Neuronal stem cell (in vitro differentiated cells): ENCODE measurements at regions not wholly inside any gene's neighbourhood (a gene's known extent, or its start where the extent isn't known, plus 50 kb on each side); places are given as distances from the start of the nearest gene placed in this dataset.

Source experiments
- DNase-seq: peaks from one replicate; pipeline ENCODE4 v3.0.0-alpha.2; 2013; ENCODE audit warnings: low spot score
- H2AFZ ChIP-seq: one replicate; pipeline ENCODE4 v1.6.1; 2013; ENCODE audit warnings: mild to moderate bottlenecking, low read length, inconsistent platforms
- H2AK5ac ChIP-seq: 2 replicates; pipeline ENCODE4 v1.6.1; 2013; ENCODE audit warnings: low read depth, mild to moderate bottlenecking, inconsistent platforms, low read length, moderate library complexity, mixed read lengths
- H2BK120ac ChIP-seq: 2 replicates; pipeline ENCODE4 v1.6.1; 2013; ENCODE audit warnings: low read depth, mild to moderate bottlenecking, inconsistent platforms, low read length, moderate library complexity, mixed read lengths
- H2BK12ac ChIP-seq: one replicate; pipeline ENCODE4 v1.6.1; 2013; ENCODE audit warnings: low read length, inconsistent platforms
- H2BK15ac ChIP-seq: 2 replicates; pipeline ENCODE4 v1.6.1; 2013; ENCODE audit warnings: mild to moderate bottlenecking, low read length, inconsistent platforms, mixed read lengths
- H2BK5ac ChIP-seq: one replicate; pipeline ENCODE4 v1.6.1; 2013; ENCODE audit warnings: inconsistent platforms, mild to moderate bottlenecking, low read length, moderate library complexity
- H3K14ac ChIP-seq: one replicate; pipeline ENCODE4 v1.6.1; 2013; ENCODE audit warnings: low read length, inconsistent platforms
- H3K18ac ChIP-seq: 2 replicates; pipeline ENCODE4 v1.6.1; 2013; ENCODE audit warnings: low read length, inconsistent platforms
- H3K23ac ChIP-seq: 2 replicates; pipeline ENCODE4 v1.6.1; 2013; ENCODE audit warnings: low read depth, mild to moderate bottlenecking, mixed read lengths, low read length, inconsistent platforms; ENCODE audit not compliant: poor library complexity
- H3K27ac ChIP-seq: replicated peaks from 3 replicates; pipeline ENCODE4 v1.5.1; 2013; ENCODE audit warnings: low read length, inconsistent platforms
- H3K27me3 ChIP-seq, 3 experiments: 2 replicates each; pipeline ENCODE4 v1.6.1; 2013; ENCODE audit warnings: low read length in 3 of 3, mild to moderate bottlenecking in 2 of 3, inconsistent platforms in 1 of 3, low read depth in 1 of 3, mixed read lengths in 1 of 3, moderate library complexity in 1 of 3; ENCODE audit not compliant: control insufficient read depth in 3 of 3, insufficient read depth in 3 of 3
- H3K36me3 ChIP-seq, 2 donors: replicated peaks in 1 of 2; 2 replicates each; pipeline ENCODE4 v1.6.1; 2013; ENCODE audit warnings: low read length in 2 of 2; ENCODE audit not compliant: control insufficient read depth in 2 of 2, insufficient read depth in 2 of 2
- H3K4ac ChIP-seq: 2 replicates; pipeline ENCODE4 v1.6.1; 2013; ENCODE audit warnings: inconsistent platforms, mild to moderate bottlenecking, low read length, moderate library complexity
- H3K4me1 ChIP-seq, 2 donors: 1 replicate in 1 of 2; 2 replicates in 1 of 2; pipeline ENCODE4 v1.6.1; 2013; ENCODE audit warnings: low read length in 2 of 2, low read depth in 1 of 2; ENCODE audit not compliant: control insufficient read depth in 2 of 2, insufficient read depth in 1 of 2
- H3K4me2 ChIP-seq: one replicate; pipeline ENCODE4 v1.6.1; 2013; ENCODE audit warnings: mild to moderate bottlenecking, low read length, inconsistent platforms; ENCODE audit not compliant: insufficient read depth, poor library complexity, severe bottlenecking
- H3K4me3 ChIP-seq, 2 donors: 2 replicates each; pipeline ENCODE4 v1.5.1; 2013; ENCODE audit warnings: low read length in 2 of 2, mild to moderate bottlenecking in 2 of 2, inconsistent platforms in 1 of 2, moderate library complexity in 1 of 2
- H3K79me1 ChIP-seq: one replicate; pipeline ENCODE4 v1.6.1; 2013; ENCODE audit warnings: low read depth, mild to moderate bottlenecking, inconsistent platforms, low read length, moderate library complexity
- H3K9ac ChIP-seq: one replicate; pipeline ENCODE4 v1.6.1; 2013; ENCODE audit warnings: mild to moderate bottlenecking, low read depth, low read length, inconsistent platforms; ENCODE audit not compliant: poor library complexity
- H3K9me3 ChIP-seq, 2 donors: replicated peaks in 1 of 2; 2 replicates each; pipeline versions ENCODE3 to v1.6.1; 2013; ENCODE audit warnings: low read length in 2 of 2, mild to moderate bottlenecking in 2 of 2, inconsistent platforms in 1 of 2, low read depth in 1 of 2, mixed read lengths in 1 of 2, moderate library complexity in 1 of 2; ENCODE audit not compliant: control insufficient read depth in 2 of 2, insufficient read depth in 1 of 2
- H4K8ac ChIP-seq: one replicate; pipeline ENCODE4 v1.6.1; 2013; ENCODE audit warnings: low read depth, mild to moderate bottlenecking, inconsistent platforms, low read length, moderate library complexity
- H4K91ac ChIP-seq: one replicate; pipeline ENCODE4 v1.6.1; 2013; ENCODE audit warnings: low read length, low read depth, mild to moderate bottlenecking, inconsistent platforms; ENCODE audit not compliant: poor library complexity
- WGBS, 2 donors: extraction: QIAGEN DNeasy Blood & Tissue Kit; methylation state at CpG; one replicate each; pipeline ENCODE4 v1.1.7; 2013; ENCODE audit warnings: missing lambda C conversion rate in 2 of 2, mixed read lengths in 1 of 2; ENCODE audit not compliant: insufficient read length in 2 of 2, insufficient replicate concordance in 1 of 2; ENCODE audit errors: extremely low coverage in 2 of 2; 5-methylcytosine and 5-hydroxymethylcytosine counted together

- H2BK12ac ChIP-seq = no peak overlapping the region
- H2BK15ac ChIP-seq = no peak overlapping the region
- no CpG with 5 or more reads among the region's 40 CpGs for WGBS, 2 donors
- H3K4ac ChIP-seq = no peak overlapping the region
- H2AFZ ChIP-seq = no peak overlapping the region
- H3K27me3 ChIP-seq = no peaks in the 10 kb centered on the region
- H4K8ac ChIP-seq = no peak overlapping the region
- no peak overlapping the region for H3K4me2 ChIP-seq
- H2AK5ac ChIP-seq = no peak overlapping the region
- no peak overlapping the region for H2BK5ac ChIP-seq
- no peak for DNase-seq
- no peak overlapping the region for H3K18ac ChIP-seq
- H3K23ac ChIP-seq = no peak overlapping the region
- H3K27ac ChIP-seq = no peak overlapping the region
- no peak overlapping the region for H4K91ac ChIP-seq
- H3K36me3 ChIP-seq = no peaks in the 10 kb centered on the region
- no peak overlapping the region for H2BK120ac ChIP-seq
- H3K14ac ChIP-seq = no peak overlapping the region
- no peak overlapping the region for H3K4me3 ChIP-seq
- no peak overlapping the region for H3K9ac ChIP-seq
- no peaks in the 10 kb centered on the region for H3K4me1 ChIP-seq
- no peaks in the 10 kb centered on the region for H3K79me1 ChIP-seq
- H3K9me3 ChIP-seq = no peaks in the 10 kb centered on the region
Observed at GRCh38 chr21:35886887-35887286, 173.4 kb downstream of the SETD4 start.

GRCh38 chr21:35885942-35886541, 174.3 kb downstream of the SETD4 start:
- H2BK15ac ChIP-seq = no peak overlapping the region
- no peak overlapping the region for H2BK12ac ChIP-seq
- no peaks in the 10 kb centered on the region for H3K27me3 ChIP-seq
- no peak overlapping the region for H4K91ac ChIP-seq
- no peak overlapping the region for H2AK5ac ChIP-seq
- H4K8ac ChIP-seq = no peak overlapping the region
- no peak overlapping the region for H3K9ac ChIP-seq
- H3K18ac ChIP-seq = no peak overlapping the region
- no peak overlapping the region for H3K27ac ChIP-seq
- no peak overlapping the region for H3K14ac ChIP-seq
- no peak overlapping the region for H2BK5ac ChIP-seq
- H3K4me3 ChIP-seq = no peak overlapping the region
- WGBS, 2 donors = no CpG with 5 or more reads among the region's 7 CpGs
- no peak overlapping the region for H2AFZ ChIP-seq
- no peaks in the 10 kb centered on the region for H3K79me1 ChIP-seq
- H3K4me1 ChIP-seq = no peaks in the 10 kb centered on the region
- no peak for DNase-seq
- no peak overlapping the region for H3K4me2 ChIP-seq
- no peak overlapping the region for H3K4ac ChIP-seq
- no peaks in the 10 kb centered on the region for H3K36me3 ChIP-seq
- H2BK120ac ChIP-seq = no peak overlapping the region
- H3K23ac ChIP-seq = no peak overlapping the region
- no peaks in the 10 kb centered on the region for H3K9me3 ChIP-seq

GRCh38 chr21:35882791-35883240, 177.5 kb downstream of the SETD4 start:
- DNase-seq = no peak
- no peak overlapping the region for H2BK5ac ChIP-seq
- H3K4me3 ChIP-seq = no peak overlapping the region
- no peak overlapping the region for H2AK5ac ChIP-seq
- no peak overlapping the region for H3K14ac ChIP-seq
- no peaks in the 10 kb centered on the region for H3K36me3 ChIP-seq
- H3K4me2 ChIP-seq = no peak overlapping the region
- no peak overlapping the region for H2BK15ac ChIP-seq
- no peaks in the 10 kb centered on the region for H3K4me1 ChIP-seq
- no peak overlapping the region for H3K18ac ChIP-seq
- no peak overlapping the region for H4K8ac ChIP-seq
- no peak overlapping the region for H3K4ac ChIP-seq
- no peak overlapping the region for H2BK120ac ChIP-seq
- H3K9ac ChIP-seq = no peak overlapping the region
- no peak overlapping the region for H3K23ac ChIP-seq
- no peak overlapping the region for H2BK12ac ChIP-seq
- H2AFZ ChIP-seq = no peak overlapping the region
- WGBS, 2 donors = no CpG with 5 or more reads among the region's 10 CpGs
- no peaks in the 10 kb centered on the region for H3K9me3 ChIP-seq
- no peaks in the 10 kb centered on the region for H3K79me1 ChIP-seq
- H3K27ac ChIP-seq = no peak overlapping the region
- H4K91ac ChIP-seq = no peak overlapping the region
- no peaks in the 10 kb centered on the region for H3K27me3 ChIP-seq

DNA sequence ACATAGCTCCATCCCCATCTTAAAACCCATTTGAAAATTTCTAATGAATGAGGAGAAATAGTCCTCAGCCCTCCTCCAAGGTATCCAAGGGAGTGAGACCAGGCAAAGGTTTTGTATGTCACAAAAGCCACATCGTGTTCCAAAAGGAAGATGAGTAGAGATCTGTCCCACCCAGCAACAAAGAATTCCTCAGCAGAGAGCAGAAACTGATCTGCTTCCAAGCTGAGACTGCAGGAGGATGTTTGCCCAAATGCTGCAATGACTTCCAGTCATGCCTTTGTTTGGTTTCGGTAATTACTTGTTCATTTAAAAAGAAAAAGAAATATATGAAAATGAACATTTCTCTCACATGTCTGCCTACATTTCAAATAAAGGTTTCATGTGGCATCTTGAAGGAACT, 186.9 kb downstream of the SETD4 start:
- H3K79me1 ChIP-seq = no peaks in the 10 kb centered on the region
- H3K4ac ChIP-seq = no peak overlapping the region
- H3K36me3 ChIP-seq = no peaks in the 10 kb centered on the region
- no peak overlapping the region for H2AK5ac ChIP-seq
- H3K4me1 ChIP-seq = no peaks in the 10 kb centered on the region
- no peak overlapping the region for H3K4me2 ChIP-seq
- H2BK12ac ChIP-seq = no peak overlapping the region
- H3K14ac ChIP-seq = no peak overlapping the region
- no peak overlapping the region for H3K9ac ChIP-seq
- H3K23ac ChIP-seq = no peak overlapping the region
- no peak overlapping the region for H2BK5ac ChIP-seq
- H3K27me3 ChIP-seq = no peaks in the 10 kb centered on the region
- H3K9me3 ChIP-seq = no peaks in the 10 kb centered on the region
- no CpG with 5 or more reads among the region's 2 CpGs for WGBS, 2 donors
- no peak overlapping the region for H4K91ac ChIP-seq
- H4K8ac ChIP-seq = no peak overlapping the region
- no peak overlapping the region for H2BK120ac ChIP-seq
- H3K27ac ChIP-seq = no peak overlapping the region
- no peak overlapping the region for H2AFZ ChIP-seq
- no peak overlapping the region for H2BK15ac ChIP-seq
- H3K4me3 ChIP-seq = no peak overlapping the region
- DNase-seq = no peak
- no peak overlapping the region for H3K18ac ChIP-seq
